H1 (cell line): ENCODE measurements at regions not wholly inside any gene's neighbourhood (a gene's known extent, or its start where the extent isn't known, plus 50 kb on each side); places are given as distances from the start of the nearest gene placed in this dataset.

Source experiments
- CTCF ChIP-seq, 3 experiments: IDR thresholded peaks; 1 replicate in 2 of 3; 2 replicates in 1 of 3; pipeline versions ENCODE4 v1.5.1 to v1.6.1; 2011; ENCODE audit warnings: low read length in 3 of 3, mild to moderate bottlenecking in 3 of 3, inconsistent platforms in 2 of 3, low read depth in 1 of 3, moderate library complexity in 1 of 3; ENCODE audit not compliant: insufficient read depth in 1 of 3; ENCODE audit errors: control extremely low read depth in 1 of 3
- EP300 ChIP-seq, 2 experiments: IDR thresholded peaks; 1 replicate in 1 of 2; 2 replicates in 1 of 2; pipeline ENCODE4 v1.6.1; 2011 to 2012; ENCODE audit warnings: low read depth in 2 of 2, low read length in 2 of 2, mild to moderate bottlenecking in 2 of 2, borderline replicate concordance in 1 of 2, inconsistent platforms in 1 of 2, moderate library complexity in 1 of 2
- EZH2 ChIP-seq: fragments of 200-600 bp; sonication (generic); IDR thresholded peaks from 2 replicates; pipeline ENCODE4 v1.7.1; 2012; ENCODE audit warnings: low read depth, mild to moderate bottlenecking, moderate library complexity, low read length, inconsistent platforms; ENCODE audit not compliant: severe bottlenecking
- GTF2F1 ChIP-seq: IDR thresholded peaks from 2 replicates; pipeline ENCODE4 v1.6.1; 2012; ENCODE audit warnings: low read depth, low read length, improper control_type of control experiment, borderline replicate concordance
- JUN ChIP-seq: IDR thresholded peaks from 2 replicates; pipeline ENCODE4 v1.6.1; 2011; ENCODE audit warnings: low read depth, mild to moderate bottlenecking, improper control_type of control experiment, low read length
- POLR2A ChIP-seq, 2 experiments: IDR thresholded peaks; 1 replicate in 1 of 2; 2 replicates in 1 of 2; pipeline ENCODE4 v1.6.1; 2011; ENCODE audit warnings: low read depth in 2 of 2, low read length in 2 of 2, mild to moderate bottlenecking in 2 of 2; ENCODE audit errors: control extremely low read depth in 1 of 2
- SIRT6 ChIP-seq: IDR thresholded peaks from one replicate; pipeline ENCODE4 v1.7.1; 2012; ENCODE audit warnings: low read length, inconsistent platforms
- SP1 ChIP-seq: IDR thresholded peaks from 2 replicates; pipeline ENCODE4 v1.6.1; 2011; ENCODE audit warnings: low read depth, low read length
- SP2 ChIP-seq: IDR thresholded peaks from 2 replicates; pipeline ENCODE4 v1.6.1; 2012; ENCODE audit warnings: mild to moderate bottlenecking, low read length, inconsistent platforms
- TAF1 ChIP-seq: IDR thresholded peaks from 2 replicates; pipeline ENCODE4 v1.6.1; 2011; ENCODE audit warnings: mild to moderate bottlenecking, low read depth, low read length
- TBP ChIP-seq: IDR thresholded peaks from 2 replicates; pipeline ENCODE4 v1.6.1; 2011; ENCODE audit warnings: low read depth, low read length, improper control_type of control experiment

- TF ChIP-seq POLR2A (IDR thresholded peaks at IDR 0.05; ENCODE audit: control extremely low read depth in 1 of 2, low read depth in 2 of 2, low read length in 2 of 2) (no peak), CTCF (IDR thresholded peaks at IDR 0.05; ENCODE audit: control extremely low read depth in 1 of 3, insufficient read depth in 1 of 3, low read depth in 1 of 3, low read length in 3 of 3) (no peak), EZH2 (no peak), SP1 (no peak), EP300 (IDR thresholded peaks at IDR 0.05; ENCODE audit: borderline replicate concordance in 1 of 2, low read depth in 2 of 2, low read length in 2 of 2) (no peak), SIRT6 (no peak), GTF2F1 (no peak), TAF1 (no peak), TBP (no peak), JUN (no peak), SP2 (no peak)
Measured at GRCh38 chr14:85041618-85042017, 488.3 kb upstream of the FLRT2 start.
